ENCODE measurements at regions not wholly inside any gene's neighbourhood (a gene's known extent, or its start where the extent isn't known, plus 50 kb on each side); places are given as distances from the start of the nearest gene placed in this dataset.

GRCh38 chr14:71301611-71302010, 394.4 kb downstream of the PCNX1 start:
- no peak for DNase-seq (ENCODE audit: low spot score)
- ChIA-PET POLR2A (ENCODE audit: low non-redundant PET) (no interaction called here), CTCF (no interaction called here)
- no peak for TF ChIP-seq CTCF (conservative IDR thresholded peaks at IDR 0.05; ENCODE audit: low read depth)
- H3K27ac ChIP-seq = no peak overlapping the region

GRCh38 chr14:71304690-71305089, 397.4 kb downstream of the PCNX1 start:
- no peak overlapping the region for H3K27ac ChIP-seq
- no peak for TF ChIP-seq CTCF (conservative IDR thresholded peaks at IDR 0.05; ENCODE audit: low read depth)
- ChIA-PET CTCF (interaction anchor here (0.7 kb wide), 1 partner anchor 58 kb away, joined by 3 read pairs; no protein-coding TSS in a partner anchor), POLR2A (ENCODE audit: low non-redundant PET) (no interaction called here)
- DNase-seq (ENCODE audit: low spot score) = no peak

GRCh38 chr14:71308671-71309070, 401.4 kb downstream of the PCNX1 start:
- TF ChIP-seq CTCF (conservative IDR thresholded peaks at IDR 0.05; ENCODE audit: low read depth) = no peak
- no peak for DNase-seq (ENCODE audit: low spot score)
- no peak overlapping the region for H3K27ac ChIP-seq
- ChIA-PET CTCF (no interaction called here), POLR2A (ENCODE audit: low non-redundant PET) (no interaction called here)

GRCh38 chr14:71309756-71310155, 402.5 kb downstream of the PCNX1 start:
- CTCF ChIA-PET = interaction anchor here (0.6 kb wide), 1 partner anchor 10 kb away, joined by 3 read pairs; no protein-coding TSS in a partner anchor
- POLR2A ChIA-PET (ENCODE audit: low non-redundant PET) = no interaction called here

GRCh38 chr14:71311061-71311460, 403.8 kb downstream of the PCNX1 start:
- no peak for TF ChIP-seq CTCF (conservative IDR thresholded peaks at IDR 0.05; ENCODE audit: low read depth)
- ChIA-PET CTCF (interaction anchor here (0.7 kb wide), 1 partner anchor 544 kb away, joined by 3 read pairs; no protein-coding TSS in a partner anchor), POLR2A (ENCODE audit: low non-redundant PET) (no interaction called here)
- no peak overlapping the region for H3K27ac ChIP-seq
- no peak for DNase-seq (ENCODE audit: low spot score)

More at GRCh38 chr14:71309756-71310155, 402.5 kb downstream of the PCNX1 start:
- no peak for DNase-seq (ENCODE audit: low spot score)
- no peak for TF ChIP-seq CTCF (conservative IDR thresholded peaks at IDR 0.05; ENCODE audit: low read depth)
- no peak overlapping the region for H3K27ac ChIP-seq

GRCh38 chr14:71314717-71315116, 407.5 kb downstream of the PCNX1 start:
- no peak for DNase-seq (ENCODE audit: low spot score)
- CTCF ChIA-PET = no interaction called here

More at GRCh38 chr14:71314717-71315116, 407.5 kb downstream of the PCNX1 start:
- H3K27ac ChIP-seq = no peak overlapping the region
- no peak for TF ChIP-seq CTCF (conservative IDR thresholded peaks at IDR 0.05; ENCODE audit: low read depth)
- POLR2A ChIA-PET (ENCODE audit: low non-redundant PET) = no interaction called here
